ENCODE measurements at regions not wholly inside any gene's neighbourhood (a gene's known extent, or its start where the extent isn't known, plus 50 kb on each side); places are given as distances from the start of the nearest gene placed in this dataset.

GRCh38 chr14:63781686-63782085, 53.8 kb upstream of the SGPP1 start:
- no TSS peak for BruUV-seq (replicated peaks)
- Histone ChIP-seq H3K9ac (replicated peaks; ENCODE audit: extremely low read depth, insufficient read depth, low read length) (no peak overlapping the region), H3K4me3 (replicated peaks in 1 of 3; ENCODE audit: insufficient read depth in 1 of 3, low read depth in 1 of 3, low read length in 3 of 3) (no peak overlapping the region), H3K27ac (ENCODE audit: insufficient read depth, low read depth, low read length) (no peak overlapping the region), H3K9me1 (replicated peaks; ENCODE audit: control insufficient read depth, extremely low read depth, insufficient read depth, low read length) (no peaks in the 10 kb centered on the region), H3K4me1 (ENCODE audit: control insufficient read depth, extremely low read depth, insufficient read depth, low read length) (peaks cover 7% of the 10 kb centered on the region), H3K4me2 (ENCODE audit: insufficient read depth, low read length) (no peak overlapping the region), H3K36me3 (ENCODE audit: control insufficient read depth in 2 of 2, extremely low read depth in 1 of 2, insufficient read depth in 2 of 2, low read length in 2 of 2) (no peaks in the 10 kb centered on the region), H3K9me3 (replicated peaks; ENCODE audit: control insufficient read depth, insufficient read depth, low read length) (no peaks in the 10 kb centered on the region), H4K20me1 (replicated peaks; ENCODE audit: control insufficient read depth, extremely low read depth, insufficient read depth, low read length) (no peaks in the 10 kb centered on the region), H3K27me3 (ENCODE audit: control insufficient read depth in 2 of 2, insufficient read depth in 2 of 2, low read length in 2 of 2) (no peaks in the 10 kb centered on the region), H3K79me2 (ENCODE audit: control insufficient read depth, insufficient read depth, low read length) (no peaks in the 10 kb centered on the region), H2AFZ (ENCODE audit: low read depth, low read length) (no peak overlapping the region)
- intact Hi-C loops (cut with micrococcal nuclease): no loop called here
- FAIRE-seq (no peak), DNase-seq (ENCODE audit: low read depth, low spot score) (no peak)
- dilution Hi-C loops (cut with MboI; ENCODE audit: extremely low pct_ligation_motif_present, low sequenced_read_pairs): no loop called here
- no peak for TF ChIP-seq MAX (IDR thresholded peaks at IDR 0.05; ENCODE audit: insufficient read depth, insufficient read length)
- TF ChIP-seq JUN (IDR thresholded peaks at IDR 0.05; ENCODE audit: borderline replicate concordance, insufficient read depth, insufficient read length, low read depth): no peak
- TF ChIP-seq CTCF (IDR thresholded peaks at IDR 0.05; ENCODE audit: extremely low read depth in 1 of 2, insufficient read depth in 1 of 2, low read depth in 1 of 2, low read length in 2 of 2): no peak
- TF ChIP-seq MYC (IDR thresholded peaks at IDR 0.05; ENCODE audit: low read depth, low read length): no peak
- TF ChIP-seq POLR2A (IDR thresholded peaks at IDR 0.05; ENCODE audit: low read depth, low read length): no peak
- no peak for TF ChIP-seq EZH2 (IDR thresholded peaks at IDR 0.05; ENCODE audit: borderline replicate concordance, low read depth, low read length, severe bottlenecking)
- no peak for TF ChIP-seq POLR2AphosphoS5 (IDR thresholded peaks at IDR 0.05; ENCODE audit: insufficient read depth, low read depth, low read length)
- TF ChIP-seq GATA2 (IDR thresholded peaks at IDR 0.05; ENCODE audit: insufficient read depth, insufficient read length, low read depth, low read length): no peak
- ChIA-PET CTCF (no interaction called here), POLR2A (no interaction called here)

Data from endothelial cell of umbilical vein (primary cell).